GM18505 (cell line): ENCODE measurements at regions not wholly inside any gene's neighbourhood (a gene's known extent, or its start where the extent isn't known, plus 50 kb on each side); places are given as distances from the start of the nearest gene placed in this dataset.
A peak's percentile ranks its signal among the peaks of the same experiment; 100 is the strongest.
"Not testable (repeated sequence)": the region's sequence is repeated elsewhere in the genome, so short reads cannot be mapped to it uniquely, and the experiment has no call there.

Experiments
- ATAC-seq: cut with Tn5 transposase; IDR thresholded peaks from one replicate; pipeline ENCODE4 v1.9.1; 2021; ENCODE audit not compliant: unreplicated experiment
- POLR2A ChIP-seq: IDR thresholded peaks from 4 replicates; pipeline ENCODE4 v1.6.1; 2011; ENCODE audit warnings: borderline replicate concordance; ENCODE audit not compliant: insufficient read depth, insufficient read length; ENCODE audit errors: extremely low read depth

GRCh38 chr10:28179006-28179742 is 123.7 kb downstream of the MPP7 start:
- TF ChIP-seq POLR2A, result no peak
- peak; percentile 71 for ATAC-seq

- no peak for TF ChIP-seq POLR2A
- no peak for ATAC-seq
These were observed 124.8 kb downstream of the MPP7 start for GRCh38 chr10:28177944-28178637.

DNA sequence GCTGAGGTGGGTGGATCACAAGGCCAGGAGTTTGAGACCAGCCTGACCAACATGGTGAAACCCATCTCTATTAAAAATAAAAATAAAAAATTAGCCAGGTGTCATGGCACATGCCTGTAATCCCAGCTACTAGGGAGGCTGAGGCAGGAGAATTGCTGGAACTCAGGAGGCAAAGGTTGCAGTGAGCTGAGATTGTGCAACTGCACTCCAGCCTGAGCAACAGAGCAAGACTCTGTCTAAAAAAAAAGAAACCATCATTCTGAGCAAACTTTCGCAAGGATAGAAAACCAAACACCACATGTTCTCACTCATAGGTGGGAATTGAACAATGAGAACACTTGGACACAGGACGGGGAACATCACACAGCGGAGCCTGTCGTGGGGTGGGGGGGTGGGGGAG is 126.4 kb downstream of the MPP7 start:
- ATAC-seq, result not testable (repeated sequence)

- TF ChIP-seq POLR2A, result no peak
- no peak for ATAC-seq
These were observed 130.6 kb downstream of the MPP7 start for GRCh38 chr10:28172223-28172610.

- ATAC-seq, result no peak
These were observed 131.2 kb downstream of the MPP7 start for GRCh38 chr10:28171468-28172222.

GRCh38 chr10:28169525-28169924 is 133.3 kb downstream of the MPP7 start:
- no peak for TF ChIP-seq POLR2A
- ATAC-seq, result no peak

More at GRCh38 chr10:28171468-28172222, 131.2 kb downstream of the MPP7 start:
- no peak for TF ChIP-seq POLR2A

GRCh38 chr10:28160866-28161405 is 141.9 kb downstream of the MPP7 start:
- no peak for TF ChIP-seq POLR2A
- no peak for ATAC-seq

GRCh38 chr10:28157379-28157778 is 145.5 kb downstream of the MPP7 start:
- no peak for ATAC-seq
- TF ChIP-seq POLR2A, result no peak

DNA sequence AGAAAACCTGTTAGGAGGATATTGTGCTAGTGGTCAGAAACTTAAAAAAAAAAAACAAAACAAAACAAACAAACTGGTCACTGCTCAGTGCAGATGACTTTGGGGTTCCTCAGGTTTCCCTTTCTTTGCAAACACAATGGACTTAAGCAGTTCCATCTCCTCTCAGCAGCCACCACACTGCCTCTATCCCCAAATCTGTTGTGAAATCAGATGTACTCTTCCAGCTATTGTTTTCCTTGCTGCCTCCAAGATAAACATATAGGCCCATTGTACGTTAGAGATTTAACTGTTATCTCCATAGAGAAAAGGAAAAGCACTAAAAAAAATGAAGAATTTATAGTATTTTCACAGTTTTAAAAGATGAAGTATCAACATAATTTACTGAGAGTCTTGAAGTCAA is 147.1 kb downstream of the MPP7 start:
- no peak for ATAC-seq
- no peak for TF ChIP-seq POLR2A

GRCh38 chr10:28151636-28152035 is 151.2 kb downstream of the MPP7 start:
- ATAC-seq, result no peak
- TF ChIP-seq POLR2A, result no peak

- no peak for ATAC-seq
- no peak for TF ChIP-seq POLR2A
These were observed 150.9 kb upstream of the ODAD2 start for GRCh38 chr10:28149746-28150145.

- no peak for TF ChIP-seq POLR2A
- no peak for ATAC-seq
These were observed 148.8 kb upstream of the ODAD2 start for GRCh38 chr10:28147706-28148105.

GRCh38 chr10:28139138-28139537 is 140.3 kb upstream of the ODAD2 start:
- TF ChIP-seq POLR2A, result no peak

More at GRCh38 chr10:28139138-28139537, 140.3 kb upstream of the ODAD2 start:
- no peak for ATAC-seq
